ENCODE measurements at regions not wholly inside any gene's neighbourhood (a gene's known extent, or its start where the extent isn't known, plus 50 kb on each side); places are given as distances from the start of the nearest gene placed in this dataset.
"Not testable (repeated sequence)": the region's sequence is repeated elsewhere in the genome, so short reads cannot be mapped to it uniquely, and the experiment has no call there.

DNA sequence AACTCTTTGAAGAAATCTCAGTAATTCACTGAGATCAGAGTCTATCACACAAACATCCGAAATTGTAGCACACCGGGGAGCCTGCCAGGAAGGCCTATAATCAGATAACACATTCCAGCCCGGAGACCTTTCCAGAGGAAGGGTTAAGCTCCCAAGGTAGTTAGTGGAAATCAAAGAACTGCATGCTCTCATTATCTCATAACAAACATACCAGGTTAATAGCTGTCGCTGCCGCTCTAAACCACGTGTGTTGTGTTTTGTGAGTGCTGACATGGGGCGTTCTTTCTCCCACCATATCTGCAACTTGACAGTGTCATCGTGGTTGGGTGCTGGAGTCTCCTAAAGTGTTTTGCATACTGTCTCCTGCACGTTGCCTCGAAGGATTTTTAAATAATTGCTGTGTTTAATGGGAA lies 120.7 kb upstream of the CARD11 start:
- DNase-seq = no peak

DNA sequence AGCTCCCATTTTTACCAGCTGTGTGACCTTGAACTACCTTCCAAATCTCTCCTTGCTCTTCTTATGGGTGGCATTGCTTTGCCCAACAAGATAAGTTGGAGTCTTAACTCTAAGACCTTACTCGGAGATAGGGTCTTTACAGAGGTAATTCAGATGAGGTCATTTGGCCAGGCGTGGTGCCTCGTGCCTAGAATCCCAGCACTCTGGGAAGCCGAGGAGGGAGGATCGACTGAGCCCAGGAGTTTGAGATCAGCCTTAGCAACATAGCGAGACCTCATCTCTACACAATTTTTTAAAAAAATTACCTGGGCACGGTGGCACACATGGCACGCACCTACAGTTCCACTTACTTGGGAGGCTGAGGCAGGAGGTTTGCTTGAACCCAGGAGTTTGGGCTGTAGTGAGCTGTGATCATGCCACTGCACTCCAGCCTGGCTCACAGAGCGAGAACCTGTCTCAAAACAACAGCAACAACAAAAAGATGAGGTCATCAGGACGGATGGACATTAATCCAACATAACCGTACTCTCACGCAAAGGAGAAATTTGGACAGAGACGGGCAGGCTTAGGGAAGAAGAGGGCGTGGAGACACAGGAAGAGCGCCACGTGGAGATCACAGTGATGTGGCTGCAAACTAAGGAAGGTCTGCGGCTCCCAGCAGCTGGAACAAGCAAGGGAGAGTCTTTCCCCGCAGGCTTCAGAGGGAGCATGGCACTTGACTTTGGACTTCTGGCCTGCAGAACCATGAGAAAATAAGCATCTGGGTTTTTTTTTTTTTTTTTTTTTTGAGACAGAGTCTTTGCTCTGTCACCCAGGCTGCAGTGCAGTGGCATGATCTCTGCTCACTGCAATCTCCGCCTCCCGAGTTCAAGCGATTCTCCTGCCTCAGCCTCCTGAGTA lies 122.3 kb upstream of the CARD11 start:
- DNase-seq = no peak

DNA sequence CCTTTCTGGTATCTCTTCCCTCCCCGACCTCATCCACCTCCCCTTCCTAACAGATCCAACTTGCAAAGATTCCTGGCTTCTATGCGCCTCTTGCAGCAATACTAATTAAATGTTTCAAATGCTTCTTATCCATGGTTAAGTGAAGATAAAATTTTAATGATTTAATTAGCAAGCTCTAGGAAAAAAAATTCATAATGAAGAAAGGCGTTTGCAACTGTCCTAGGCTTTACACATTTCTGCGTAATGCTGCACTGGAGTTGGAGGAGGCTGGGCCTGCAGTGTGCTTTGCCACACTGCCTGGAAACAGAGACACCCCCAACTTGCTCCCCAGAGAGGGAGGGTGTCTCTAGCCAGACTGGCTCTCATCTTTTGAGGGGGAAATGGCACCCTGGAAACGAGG lies 123.9 kb upstream of the CARD11 start:
- DNase-seq = no peak

DNA sequence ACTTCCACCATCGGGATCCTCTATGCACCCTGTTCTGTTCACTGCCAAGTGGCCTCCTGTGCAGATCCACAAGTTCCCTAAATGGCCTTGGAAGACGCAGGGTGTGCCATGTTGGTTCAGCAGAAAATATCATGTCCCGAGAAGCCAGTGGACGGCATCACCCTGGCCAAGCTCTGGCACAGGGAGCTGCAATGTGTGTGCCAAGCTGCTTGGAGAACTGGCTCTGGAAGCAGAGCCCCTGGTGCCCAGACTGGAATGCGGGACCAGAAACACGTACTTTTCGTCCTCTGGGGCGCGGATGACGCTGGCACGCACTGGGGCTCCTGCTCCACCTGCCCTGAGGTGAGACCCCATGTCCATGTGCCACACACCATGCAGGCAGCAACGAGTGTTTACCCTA lies 124.7 kb upstream of the CARD11 start:
- DNase-seq = no peak

DNA sequence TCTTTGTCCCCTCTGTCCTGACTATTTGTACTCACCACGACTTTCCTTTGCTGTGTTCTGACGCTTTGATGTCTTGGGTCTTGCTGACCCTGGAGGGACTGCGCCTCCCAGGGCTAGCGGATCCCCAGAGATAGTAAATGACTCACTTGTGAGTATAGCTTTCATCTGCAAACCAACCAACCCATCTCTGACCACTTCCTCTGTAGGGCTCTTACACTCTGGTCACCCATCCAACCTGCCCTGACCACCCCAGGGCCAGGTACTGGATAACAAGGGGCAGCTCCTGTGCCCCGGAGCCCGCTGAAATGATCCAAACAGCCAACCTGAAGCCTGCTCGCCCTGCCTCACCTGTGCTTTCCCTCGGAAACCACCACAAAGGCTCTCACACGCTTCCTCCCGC lies 125.2 kb upstream of the CARD11 start:
- DNase-seq = no peak

DNA sequence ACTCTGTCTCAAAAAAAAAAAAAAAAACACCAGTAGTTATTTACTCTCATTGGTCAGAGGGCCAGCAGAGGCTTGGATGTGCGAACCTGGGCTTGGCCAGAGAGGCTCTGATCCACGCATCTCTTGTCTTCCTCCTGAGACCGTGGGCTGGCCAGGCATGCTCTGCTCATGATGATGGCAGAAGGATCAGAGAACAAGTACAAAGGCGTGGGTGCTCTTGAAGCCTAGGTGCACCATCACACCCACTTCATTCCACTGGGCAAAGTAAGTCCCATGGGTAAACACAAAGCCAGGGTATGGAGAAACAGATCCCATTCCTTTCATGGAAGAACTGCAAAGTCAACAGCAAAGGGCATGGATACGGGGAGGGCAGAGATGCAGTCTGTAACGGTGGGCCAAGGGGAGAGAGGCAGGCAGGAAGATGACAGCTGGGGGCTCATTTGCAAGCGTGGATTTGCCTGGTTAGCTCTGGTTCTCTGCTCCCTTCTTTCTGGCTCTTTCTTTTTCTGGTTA lies 128.2 kb upstream of the SDK1 start:
- no peak for DNase-seq

DNA sequence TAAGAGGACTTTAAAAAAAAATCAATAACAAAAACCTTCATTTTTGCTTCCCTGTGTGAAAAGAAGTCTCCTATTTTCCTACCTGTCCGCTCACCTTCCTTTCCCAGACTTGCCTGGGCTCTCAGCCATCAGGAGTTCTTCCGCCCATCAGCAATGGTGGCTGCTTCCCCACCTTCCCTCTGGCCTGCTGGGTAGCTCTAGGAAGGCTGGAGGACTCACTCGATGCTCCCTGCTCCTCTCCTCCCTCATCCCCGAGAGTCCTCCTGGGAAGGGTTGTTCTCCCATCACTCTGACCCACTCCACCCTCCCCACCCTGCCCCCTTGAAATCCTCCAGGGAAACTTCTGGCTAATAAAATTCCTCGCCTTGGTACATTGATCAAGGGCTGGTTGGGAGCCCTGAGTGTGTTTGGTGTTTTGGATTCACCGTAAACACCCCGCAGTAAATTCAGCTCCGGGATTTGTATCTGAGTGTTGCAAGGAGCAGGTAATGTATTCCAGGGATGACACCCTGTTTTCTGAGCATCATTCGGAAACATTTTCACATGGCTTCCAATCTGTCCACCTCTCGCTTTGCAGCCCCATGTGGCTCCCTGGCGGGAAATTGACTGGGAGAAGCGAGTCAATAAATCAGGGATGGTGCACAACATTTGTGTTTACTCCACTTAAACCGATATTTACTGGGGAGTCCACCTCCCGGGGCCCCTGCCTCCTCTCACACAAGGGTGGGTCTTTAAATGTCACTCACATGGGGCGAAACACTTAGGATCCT lies 126.4 kb upstream of the SDK1 start:
- DNase-seq = no peak

DNA sequence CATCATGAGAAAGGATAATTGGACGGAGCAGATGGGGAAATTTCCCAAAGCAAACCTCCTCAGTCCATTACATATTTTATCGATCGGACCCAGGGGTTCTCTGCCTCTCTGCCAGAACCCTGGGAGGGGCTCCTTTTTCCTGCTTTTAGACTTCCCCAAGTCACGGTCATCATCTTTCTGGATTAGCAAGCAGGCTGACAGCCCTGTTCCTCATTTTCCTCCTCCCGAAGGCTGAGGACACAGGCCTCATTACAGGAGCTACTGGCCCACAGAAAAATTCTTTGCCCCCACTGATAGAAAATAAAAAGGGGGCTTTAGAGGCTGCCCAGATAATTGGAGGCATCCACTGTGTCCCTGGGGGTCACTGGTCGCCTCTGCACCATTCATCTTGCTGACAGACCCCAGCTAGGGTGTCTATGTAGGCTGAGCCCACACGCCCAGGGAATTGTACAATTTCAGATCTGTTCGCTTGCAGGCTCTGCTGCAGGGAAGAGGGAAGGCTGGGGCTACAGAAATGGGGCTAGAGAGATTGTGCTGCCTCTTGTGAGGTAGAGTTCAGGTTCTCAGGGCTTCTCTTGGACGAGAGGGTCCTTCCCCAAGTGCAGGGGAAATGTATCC lies 125.7 kb upstream of the SDK1 start:
- DNase-seq = no peak

DNA sequence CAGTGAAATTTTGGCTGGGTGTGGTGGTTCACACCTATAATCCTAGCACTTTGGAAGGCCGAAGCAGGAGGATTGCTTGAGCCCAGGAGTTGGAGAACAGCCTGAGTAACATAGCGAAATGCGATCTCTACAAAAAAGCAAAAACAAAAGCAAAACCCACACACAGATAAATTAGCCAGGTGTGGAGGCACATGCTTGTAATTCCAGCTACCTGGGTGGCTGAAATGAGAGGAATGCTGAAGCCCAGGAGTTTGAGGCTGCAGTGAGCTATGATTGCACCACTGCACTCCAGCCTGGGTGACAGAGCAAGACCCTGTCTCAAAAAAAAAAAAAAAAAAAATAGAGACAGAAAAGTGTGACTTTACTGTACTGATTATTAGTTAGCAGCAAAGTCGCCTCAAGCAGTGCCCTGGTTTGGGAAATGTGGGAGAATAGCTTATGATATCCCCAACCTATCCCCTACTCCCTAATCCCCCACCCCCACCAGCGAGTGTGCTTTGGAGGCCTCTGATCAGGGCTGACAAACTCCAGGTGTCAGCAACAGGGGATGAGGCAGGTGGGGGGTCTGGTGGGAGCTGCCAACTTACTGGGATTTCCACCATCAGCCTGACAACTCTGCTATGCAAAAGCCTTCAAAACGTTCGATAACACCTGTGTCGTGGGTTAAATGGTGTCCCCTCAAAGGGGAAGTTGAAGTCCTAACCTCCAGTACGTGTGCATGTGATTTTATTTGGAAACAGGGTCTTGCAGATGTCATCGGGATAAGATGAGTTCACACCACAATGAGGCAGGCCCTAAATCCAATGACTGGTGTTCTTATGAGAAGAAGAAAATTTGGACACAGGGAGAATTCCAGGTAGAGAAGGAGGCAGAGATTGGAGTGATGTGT lies 124.7 kb upstream of the SDK1 start:
- DNase-seq = no peak

DNA sequence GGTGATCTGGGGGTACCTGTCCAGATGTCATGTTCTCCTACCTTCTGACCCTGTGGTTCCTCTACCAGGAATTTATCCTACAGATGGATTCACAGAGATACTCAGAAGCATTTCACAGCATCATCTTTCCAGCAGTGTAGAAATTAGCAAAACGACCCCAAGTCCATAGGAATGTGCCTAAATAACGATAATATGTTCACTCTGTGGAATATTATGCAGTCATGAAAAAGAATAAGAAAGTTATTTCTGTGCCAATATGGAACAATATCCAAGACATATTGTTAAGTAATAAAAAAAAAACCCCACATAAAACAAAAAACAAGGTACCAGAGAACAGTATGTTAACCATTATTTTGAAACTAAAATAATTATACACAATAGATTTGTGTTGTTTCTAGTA lies 123.8 kb upstream of the SDK1 start:
- no peak for DNase-seq

DNA sequence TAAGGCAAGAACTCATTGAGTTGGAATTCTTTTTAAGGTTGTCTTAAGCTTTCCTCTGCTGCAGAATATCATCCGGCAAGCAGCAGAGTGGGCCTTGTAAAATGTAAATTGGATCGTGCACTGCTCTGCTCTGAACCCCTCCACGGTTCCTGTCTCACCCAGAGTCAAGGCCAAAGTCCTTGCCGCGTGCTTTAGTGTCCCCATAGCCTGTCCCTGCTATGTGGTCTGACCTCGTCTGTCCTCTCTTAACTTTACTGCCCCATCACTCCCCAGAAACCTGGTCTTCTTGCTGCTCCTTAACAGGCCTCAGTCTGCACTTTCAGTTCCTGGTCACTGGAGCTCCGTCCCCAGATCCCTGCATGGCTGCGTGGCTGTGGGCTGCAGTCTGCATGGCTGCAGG lies 121.6 kb upstream of the SDK1 start:
- DNase-seq = no peak

DNA sequence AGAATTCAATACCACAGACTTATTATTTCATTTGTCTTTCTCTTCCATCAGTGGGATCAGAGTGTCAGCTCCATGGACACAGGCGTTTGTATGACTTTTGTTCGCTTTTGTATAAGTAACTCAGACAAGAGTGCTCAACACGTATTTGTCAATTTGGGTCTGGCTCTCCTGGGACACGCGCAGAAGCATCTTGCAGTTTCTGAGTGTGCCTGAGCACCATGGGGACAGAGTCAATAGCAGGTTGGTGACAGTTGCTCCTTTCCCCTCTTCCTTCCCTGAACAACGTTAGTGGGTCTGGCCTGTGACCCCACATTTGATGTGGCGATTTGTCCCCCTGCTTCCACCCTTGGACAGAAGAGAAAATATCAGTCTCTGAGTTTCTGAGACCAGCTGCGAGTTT lies 120.4 kb upstream of the SDK1 start:
- DNase-seq = no peak

DNA sequence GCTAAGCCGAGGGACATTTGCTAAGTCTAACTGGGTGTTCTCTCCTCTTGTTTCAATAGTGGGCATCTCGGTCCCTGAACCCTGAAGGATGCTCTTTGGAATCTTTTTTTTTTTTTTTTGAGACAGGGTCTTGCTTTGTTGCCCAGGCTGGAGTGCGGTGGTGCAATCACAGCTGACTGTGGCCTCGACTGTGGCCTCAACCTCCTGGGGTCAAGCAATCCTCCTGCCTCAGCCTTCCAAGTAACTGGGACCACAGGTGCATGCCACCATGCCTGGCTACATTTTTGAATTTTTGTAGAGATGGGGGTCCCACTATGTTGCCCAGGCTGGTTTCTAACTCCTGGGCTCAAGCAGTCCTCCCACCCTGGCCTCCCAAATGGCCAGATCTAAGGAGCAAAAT lies 119.0 kb upstream of the SDK1 start:
- DNase-seq = not testable (repeated sequence)

DNA sequence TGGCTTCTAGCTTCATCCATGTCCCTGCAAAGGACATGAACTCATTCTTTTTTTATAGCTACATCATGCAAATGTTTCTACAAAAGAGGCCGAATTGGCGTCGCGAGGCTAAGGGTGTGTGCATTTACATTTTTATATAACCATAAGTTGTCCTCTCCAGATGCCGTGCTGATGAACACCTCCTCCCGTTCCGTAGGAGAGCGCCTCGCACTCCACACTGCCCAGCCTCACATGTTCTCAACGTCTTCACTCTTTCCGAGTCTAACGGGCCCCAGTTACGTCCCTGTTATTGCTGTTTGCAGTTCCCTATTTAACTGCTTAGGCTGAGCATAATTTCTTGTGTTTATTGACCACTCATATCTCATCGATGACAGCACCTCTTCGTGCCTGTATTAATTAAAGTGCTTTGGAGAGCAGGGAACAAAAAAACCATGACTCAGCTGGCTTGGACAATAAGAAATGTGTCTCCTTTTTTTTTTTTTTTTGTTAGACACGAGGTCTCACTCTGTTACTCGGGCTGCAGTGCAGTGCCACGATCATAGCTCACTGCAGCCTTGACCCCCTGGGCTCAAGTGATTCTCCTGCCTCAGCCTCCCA lies 113.5 kb upstream of the SDK1 start:
- DNase-seq = no peak

DNA sequence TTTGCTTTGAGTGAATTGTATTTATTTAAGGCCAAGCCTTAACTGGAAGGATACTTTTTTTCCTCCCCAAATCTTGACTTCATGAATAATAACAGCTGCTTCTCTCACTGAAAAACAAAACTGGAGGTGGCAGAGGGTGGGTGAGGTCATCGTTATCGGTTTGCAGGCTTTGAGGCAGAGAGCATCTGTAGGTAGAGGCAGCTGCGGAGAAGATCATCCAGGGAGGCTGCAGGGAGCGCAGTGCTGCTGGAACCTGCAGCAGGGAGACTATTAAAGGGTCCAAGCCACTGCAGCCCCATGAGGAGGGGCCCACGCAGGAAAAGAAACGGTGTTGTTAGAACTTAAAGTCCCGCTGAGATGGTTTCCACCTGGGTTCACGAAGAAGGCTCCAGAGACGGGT lies 112.1 kb upstream of the SDK1 start:
- no peak for DNase-seq

DNA sequence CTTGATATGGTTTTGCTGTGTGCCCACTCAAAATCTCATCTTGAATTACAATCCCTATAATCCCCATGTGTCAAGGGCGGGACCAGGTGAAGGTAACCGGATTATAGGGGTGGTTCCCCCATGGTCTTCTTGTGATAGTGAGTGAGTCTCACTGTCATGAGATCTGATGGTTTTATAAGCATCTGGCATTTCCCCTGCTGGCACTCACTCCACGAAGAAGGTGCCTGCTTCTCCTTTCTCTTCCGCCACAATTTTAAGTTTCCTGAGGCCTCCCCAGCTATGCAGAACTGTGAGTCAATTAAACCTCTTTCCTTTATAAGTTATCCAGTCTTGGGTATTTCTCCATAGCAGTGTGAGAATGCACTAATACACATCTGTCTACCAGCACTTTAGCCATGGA lies 109.5 kb upstream of the SDK1 start:
- DNase-seq = no peak

DNA sequence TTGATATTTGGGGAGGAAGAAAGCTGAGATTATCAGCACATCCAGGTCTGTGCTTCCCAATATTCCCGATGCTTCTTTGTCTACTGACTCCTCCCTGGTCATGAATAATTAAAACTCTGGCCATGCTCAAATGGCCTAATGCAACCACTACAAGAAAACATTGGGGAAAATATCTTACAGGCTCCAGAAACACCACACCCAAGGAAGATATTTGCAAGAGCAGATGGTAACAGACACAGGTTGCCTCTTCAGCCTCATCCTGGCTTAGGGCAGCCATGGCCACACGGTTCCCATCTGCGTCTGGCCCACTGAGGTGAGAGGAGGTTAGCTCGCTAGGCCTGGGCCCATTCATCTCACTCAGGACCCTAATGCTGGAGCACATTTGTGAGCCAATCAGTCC lies 108.4 kb upstream of the SDK1 start:
- DNase-seq = no peak

DNA sequence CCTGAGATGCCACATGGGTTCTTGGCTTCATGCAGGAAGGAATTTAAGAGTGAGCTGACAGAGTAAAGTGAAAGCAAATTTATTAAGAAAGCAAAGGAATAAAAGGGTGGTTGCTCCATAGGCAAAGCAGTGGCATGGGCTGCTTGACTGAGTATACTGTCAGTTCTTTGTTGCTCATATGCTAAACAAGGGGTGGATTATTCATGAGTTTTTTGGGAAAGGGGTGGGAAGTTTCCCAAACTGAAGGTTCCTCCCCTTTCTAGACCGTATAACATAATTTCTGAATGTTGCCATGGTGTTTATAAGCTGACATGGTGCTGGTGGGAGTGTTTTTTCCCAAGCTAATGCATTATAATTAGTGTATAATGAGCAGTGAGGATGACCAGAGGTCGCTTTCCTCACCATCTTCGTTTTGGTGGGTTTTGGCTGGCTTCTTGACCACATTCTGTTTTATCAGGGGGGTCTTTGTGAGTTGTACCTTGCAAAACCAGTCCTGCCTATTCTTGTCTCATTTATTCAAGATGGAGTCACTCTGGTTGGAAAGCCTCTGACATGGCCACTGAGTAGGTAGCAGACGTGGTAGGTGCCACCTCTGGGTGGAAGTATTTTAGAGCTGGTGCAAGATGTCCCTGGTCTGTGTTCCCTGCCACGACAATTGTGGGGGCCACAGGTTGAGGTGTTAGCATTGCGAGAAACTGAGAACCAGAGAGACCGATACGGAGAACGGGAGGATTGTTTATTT lies 107.5 kb upstream of the SDK1 start:
- DNase-seq = no peak

DNA sequence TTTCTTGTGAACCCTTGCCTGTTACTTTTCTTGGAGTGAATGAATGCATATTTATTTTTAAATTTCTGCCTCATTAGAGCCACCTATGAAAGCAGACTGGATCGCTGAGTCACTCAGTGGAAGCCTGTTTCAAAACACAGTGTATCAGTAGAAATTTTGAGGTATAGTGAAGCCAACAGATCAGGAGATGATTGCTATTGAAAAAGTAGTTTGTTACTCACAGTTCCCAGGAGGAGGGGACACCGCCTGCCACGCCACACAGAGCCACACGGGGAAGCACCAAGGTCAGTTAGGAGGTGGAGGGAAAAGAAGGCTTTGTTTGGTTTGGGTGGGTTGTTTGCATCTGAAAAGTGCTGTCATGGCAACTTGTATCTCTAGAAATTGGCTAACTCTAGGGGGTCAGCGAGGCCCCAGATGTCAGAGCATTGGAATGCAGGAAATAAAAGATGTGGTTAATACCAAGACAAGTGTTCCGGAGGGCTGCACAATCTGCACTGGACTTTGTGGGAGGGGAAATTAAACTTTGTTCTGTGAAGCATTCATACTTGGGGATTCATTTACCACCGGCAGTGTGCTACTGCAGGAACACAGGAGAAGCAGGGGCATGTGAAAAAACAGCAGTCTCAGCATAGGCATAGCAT lies 106.4 kb upstream of the SDK1 start:
- DNase-seq = no peak

DNA sequence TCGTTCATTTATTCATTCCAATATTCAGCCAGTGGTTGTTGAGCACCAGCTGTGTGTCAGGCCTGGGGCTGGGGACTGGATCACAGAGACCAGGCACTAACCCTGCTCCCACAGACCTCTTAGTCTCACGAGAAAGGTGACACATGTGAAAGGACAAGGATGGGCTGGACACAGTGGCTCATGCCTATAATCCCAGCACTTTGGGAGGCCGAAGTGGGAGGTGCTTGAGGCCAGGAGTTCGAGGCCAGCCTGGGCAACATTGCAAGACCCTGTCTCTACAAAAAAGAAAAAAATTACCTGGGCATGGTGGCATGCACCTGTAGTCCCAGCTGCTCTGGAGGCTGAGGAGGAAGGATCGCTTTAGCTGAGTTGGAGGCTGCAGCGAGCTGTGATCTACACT lies 105.9 kb upstream of the SDK1 start:
- no peak for DNase-seq
